Skeletal muscle cell (primary cell): ENCODE measurements at regions not wholly inside any gene's neighbourhood (a gene's known extent, or its start where the extent isn't known, plus 50 kb on each side); places are given as distances from the start of the nearest gene placed in this dataset.
"Not testable (repeated sequence)": the region's sequence is repeated elsewhere in the genome, so short reads cannot be mapped to it uniquely, and the experiment has no call there.

ENCODE experiments used
- DNase-seq: peaks from one replicate; pipeline ENCODE4 v3.0.0-alpha.2; 2010; ENCODE audit warnings: low read depth
- H3K4me3 ChIP-seq: 2 replicates; pipeline ENCODE4 v1.5.1; 2011; ENCODE audit warnings: low read depth, mild to moderate bottlenecking, control low read depth, low read length, moderate library complexity

GRCh38 chrX:925094-925493, 287.4 kb downstream of the CRLF2 start:
- no peak for DNase-seq
- no peak overlapping the region for H3K4me3 ChIP-seq

- H3K4me3 ChIP-seq: no peak overlapping the region
- no peak for DNase-seq
These were observed 288.4 kb downstream of the CRLF2 start for GRCh38 chrX:924017-924416.

GRCh38 chrX:920234-920799, 289.7 kb downstream of the SHOX start:
- peak overlapping the region; percentile 28 for H3K4me3 ChIP-seq
- DNase-seq: peak; percentile 36

- no peak overlapping the region for H3K4me3 ChIP-seq
- DNase-seq: peak; percentile 37
These were observed 285.6 kb downstream of the SHOX start for GRCh38 chrX:916230-916599.

GRCh38 chrX:915427-916229, 285.0 kb downstream of the SHOX start:
- DNase-seq: no peak
- H3K4me3 ChIP-seq: no peak overlapping the region

GRCh38 chrX:914206-914605, 283.6 kb downstream of the SHOX start:
- DNase-seq: no peak
- no peak overlapping the region for H3K4me3 ChIP-seq

GRCh38 chrX:912677-913076, 282.1 kb downstream of the SHOX start:
- no peak for DNase-seq
- H3K4me3 ChIP-seq: no peak overlapping the region

GRCh38 chrX:909068-909467, 278.5 kb downstream of the SHOX start:
- H3K4me3 ChIP-seq: not testable (repeated sequence)

GRCh38 chrX:906586-906985, 276.0 kb downstream of the SHOX start:
- no peak for DNase-seq
- no peak overlapping the region for H3K4me3 ChIP-seq

More at GRCh38 chrX:909068-909467, 278.5 kb downstream of the SHOX start:
- DNase-seq: not testable (repeated sequence)

GRCh38 chrX:905848-906566, 275.4 kb downstream of the SHOX start:
- DNase-seq: no peak
- H3K4me3 ChIP-seq: no peak overlapping the region

GRCh38 chrX:903116-903515, 272.5 kb downstream of the SHOX start:
- H3K4me3 ChIP-seq: no peak overlapping the region
- DNase-seq: no peak

GRCh38 chrX:896256-896655, 265.7 kb downstream of the SHOX start:
- no peak for DNase-seq
- no peak overlapping the region for H3K4me3 ChIP-seq

GRCh38 chrX:889966-890651, 259.5 kb downstream of the SHOX start:
- H3K4me3 ChIP-seq: no peak overlapping the region

GRCh38 chrX:887724-888123, 257.1 kb downstream of the SHOX start:
- H3K4me3 ChIP-seq, DNase-seq: not testable (repeated sequence)

More at GRCh38 chrX:889966-890651, 259.5 kb downstream of the SHOX start:
- DNase-seq: no peak

GRCh38 chrX:883588-883987, 253.0 kb downstream of the SHOX start:
- no peak overlapping the region for H3K4me3 ChIP-seq

GRCh38 chrX:879756-880698, 249.4 kb downstream of the SHOX start:
- not testable (repeated sequence) for H3K4me3 ChIP-seq, DNase-seq

More at GRCh38 chrX:883588-883987, 253.0 kb downstream of the SHOX start:
- no peak for DNase-seq

- no peak for DNase-seq
- no peak overlapping the region for H3K4me3 ChIP-seq
These were observed 243.5 kb downstream of the SHOX start for GRCh38 chrX:874061-874460.

GRCh38 chrX:873016-873415, 242.4 kb downstream of the SHOX start:
- no peak overlapping the region for H3K4me3 ChIP-seq
- no peak for DNase-seq

- DNase-seq: no peak
These were observed 241.5 kb downstream of the SHOX start for GRCh38 chrX:872090-872489.

More at GRCh38 chrX:872090-872489, 241.5 kb downstream of the SHOX start:
- H3K4me3 ChIP-seq: no peak overlapping the region
